GM23248 (cell line): ENCODE measurements at regions not wholly inside any gene's neighbourhood (a gene's known extent, or its start where the extent isn't known, plus 50 kb on each side); places are given as distances from the start of the nearest gene placed in this dataset.

Experiments
- EZH2 ChIP-seq: fragments of 200-600 bp; sonication (generic); IDR thresholded peaks from 2 replicates; pipeline ENCODE4 v1.6.1; 2018; ENCODE audit warnings: antibody characterized with exemption, mild to moderate bottlenecking; ENCODE audit not compliant: insufficient read depth, poor library complexity, severe bottlenecking
- EZH2phosphoT487 ChIP-seq: fragments of 200-600 bp; sonication (generic); IDR thresholded peaks from 2 replicates; pipeline ENCODE4 v1.6.1; 2018; ENCODE audit warnings: antibody characterized with exemption, moderate library complexity, mild to moderate bottlenecking, low read depth; ENCODE audit not compliant: insufficient read depth

DNA sequence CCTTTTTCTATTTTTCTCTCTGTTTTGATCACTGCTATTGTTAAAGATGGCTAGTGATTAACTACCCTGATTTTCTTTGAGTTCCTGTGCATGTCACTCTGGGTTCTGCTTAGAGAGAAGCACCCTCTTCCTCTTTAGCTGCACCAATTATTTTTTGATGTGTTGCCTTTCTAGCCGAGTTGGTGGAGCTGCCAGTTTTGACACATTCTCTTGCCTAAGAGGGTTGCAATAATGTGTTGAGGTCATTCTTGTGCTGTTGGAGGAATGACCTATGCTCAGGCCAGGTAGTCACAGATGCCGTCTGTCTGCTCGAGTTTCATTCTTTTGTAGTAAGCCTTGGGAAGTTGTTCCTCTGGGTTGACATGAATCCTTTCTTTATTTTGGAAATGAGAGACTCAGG, 84.6 kb upstream of the DPH6 start:
- no peak for TF ChIP-seq EZH2phosphoT487
- no peak for TF ChIP-seq EZH2
